HG03280 (cell line): ENCODE measurements at regions not wholly inside any gene's neighbourhood (a gene's known extent, or its start where the extent isn't known, plus 50 kb on each side); places are given as distances from the start of the nearest gene placed in this dataset.

Experiments used
- ATAC-seq: cut with Tn5 transposase; IDR thresholded peaks from one replicate; pipeline ENCODE4 v1.9.1; 2021; ENCODE audit warnings: mild to moderate bottlenecking, moderate library complexity; ENCODE audit not compliant: unreplicated experiment

GRCh38 chr4:186018261-186018660 is 50.7 kb upstream of the TLR3 start:
- ATAC-seq: no peak

GRCh38 chr4:186018784-186019183 is 50.2 kb upstream of the TLR3 start:
- ATAC-seq: no peak
